ENCODE measurements at regions not wholly inside any gene's neighbourhood (a gene's known extent, or its start where the extent isn't known, plus 50 kb on each side); places are given as distances from the start of the nearest gene placed in this dataset.

DNA sequence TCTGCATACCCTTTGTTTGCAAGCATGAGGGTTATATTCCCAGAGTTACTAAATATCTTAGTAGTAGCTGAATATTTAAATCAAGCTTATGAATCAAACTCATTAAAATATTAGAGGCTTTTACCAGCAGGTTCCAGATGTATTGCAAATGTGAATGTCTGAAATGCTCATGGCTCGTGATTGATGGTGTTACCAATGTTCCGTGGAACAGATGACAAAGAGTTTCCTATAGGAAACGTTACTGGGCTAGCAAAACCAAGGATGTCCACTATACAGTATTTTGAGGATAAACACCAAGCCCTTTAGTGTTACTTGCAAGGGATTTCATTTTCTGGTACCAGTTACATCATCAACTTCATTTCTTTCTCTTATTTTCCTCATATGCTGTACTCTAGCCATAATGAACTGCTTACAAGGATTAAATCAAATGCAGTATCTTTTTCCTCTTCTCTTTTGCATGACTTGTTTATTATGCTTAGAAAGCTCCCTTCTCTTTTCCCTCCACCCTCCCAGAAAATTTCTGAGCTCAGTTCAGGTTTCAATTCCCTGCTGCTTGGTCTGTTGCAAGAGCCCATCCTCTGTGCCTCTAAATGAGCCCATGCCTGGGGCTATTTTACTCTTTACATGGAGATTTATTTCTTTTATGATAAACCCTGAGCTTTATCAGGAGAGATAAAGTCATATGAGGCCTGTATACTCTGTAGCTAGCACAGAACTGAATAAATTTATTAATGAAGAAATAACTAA lies 1537.1 kb upstream of the GOT2 start:
- TF ChIP-seq CTCF (IDR thresholded peaks at IDR 0.05; ENCODE audit: insufficient read depth, low read depth, low read length): no peak
- no peaks in the 10 kb centered on the region for H3K36me3 ChIP-seq (ENCODE audit: control insufficient read depth, insufficient read depth, low read length)
- CTCF ChIA-PET: no interaction called here
- POLR2A ChIA-PET: no interaction called here
- DNase-seq (ENCODE audit: low read depth): no peak
- no peaks in the 10 kb centered on the region for H3K27me3 ChIP-seq (ENCODE audit: control insufficient read depth, insufficient read depth, low read length)
- H3K4me3 ChIP-seq (ENCODE audit: low read depth, low read length): no peak overlapping the region

GRCh38 chr16:60261425-60261824 lies 1527.3 kb upstream of the GOT2 start:
- CTCF ChIA-PET: no interaction called here
- no peak for TF ChIP-seq CTCF (IDR thresholded peaks at IDR 0.05; ENCODE audit: insufficient read depth, low read depth, low read length)
- no peak overlapping the region for H3K4me3 ChIP-seq (ENCODE audit: low read depth, low read length)
- H3K36me3 ChIP-seq (ENCODE audit: control insufficient read depth, insufficient read depth, low read length): no peaks in the 10 kb centered on the region
- POLR2A ChIA-PET: no interaction called here
- no peak for DNase-seq (ENCODE audit: low read depth)
- H3K27me3 ChIP-seq (ENCODE audit: control insufficient read depth, insufficient read depth, low read length): no peaks in the 10 kb centered on the region

DNA sequence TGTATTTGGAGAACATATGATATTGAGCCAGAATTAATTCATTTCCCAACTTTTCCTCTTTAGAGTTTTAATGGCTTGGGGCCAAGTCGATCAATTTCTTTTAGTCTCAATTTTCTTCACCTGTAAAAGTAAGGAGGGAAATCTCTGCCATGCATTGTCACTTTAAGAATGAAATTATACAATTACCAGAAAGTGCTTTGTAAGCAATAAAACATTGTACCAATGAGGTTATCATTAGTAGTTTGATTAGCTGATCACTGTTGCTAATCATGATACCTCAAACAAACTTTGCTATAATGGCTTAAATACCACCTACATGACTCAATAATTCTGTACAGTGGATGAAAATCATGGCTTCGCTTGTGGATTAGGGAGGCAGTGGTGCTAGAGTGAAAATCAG lies 1525.8 kb upstream of the GOT2 start:
- TF ChIP-seq CTCF (IDR thresholded peaks at IDR 0.05; ENCODE audit: insufficient read depth, low read depth, low read length): no peak
- CTCF ChIA-PET: no interaction called here
- Histone ChIP-seq H3K4me3 (ENCODE audit: low read depth, low read length) (no peak overlapping the region), H3K27me3 (ENCODE audit: control insufficient read depth, insufficient read depth, low read length) (no peaks in the 10 kb centered on the region), H3K36me3 (ENCODE audit: control insufficient read depth, insufficient read depth, low read length) (no peaks in the 10 kb centered on the region)
- DNase-seq (ENCODE audit: low read depth): no peak
- POLR2A ChIA-PET: no interaction called here

DNA sequence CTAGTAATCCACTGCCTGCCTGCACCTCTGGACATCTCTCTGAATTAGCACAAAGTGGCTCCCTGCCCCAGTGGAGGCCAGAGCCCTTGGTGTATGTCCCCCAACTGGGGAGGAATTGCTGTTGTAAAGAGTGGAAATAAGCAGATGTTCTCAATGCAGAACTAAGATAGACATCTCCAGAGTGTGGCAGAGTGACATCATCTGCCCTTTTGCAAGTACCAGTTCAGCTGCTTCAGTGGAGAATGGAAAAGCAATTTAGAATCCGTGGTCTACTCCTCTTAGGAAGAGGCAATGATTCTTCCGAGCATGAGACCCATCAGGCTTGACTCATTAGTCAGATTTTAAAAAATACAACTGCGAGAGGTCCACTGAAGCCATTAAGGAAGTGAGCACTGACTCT lies 1512.0 kb upstream of the GOT2 start:
- Histone ChIP-seq H3K27me3 (ENCODE audit: control insufficient read depth, insufficient read depth, low read length) (no peaks in the 10 kb centered on the region), H3K36me3 (ENCODE audit: control insufficient read depth, insufficient read depth, low read length) (no peaks in the 10 kb centered on the region), H3K4me3 (ENCODE audit: low read depth, low read length) (no peak overlapping the region)
- ChIA-PET CTCF (no interaction called here), POLR2A (no interaction called here)
- TF ChIP-seq CTCF (IDR thresholded peaks at IDR 0.05; ENCODE audit: insufficient read depth, low read depth, low read length): no peak
- DNase-seq (ENCODE audit: low read depth): no peak

- DNase-seq (ENCODE audit: low read depth): no peak
- Histone ChIP-seq H3K4me3 (ENCODE audit: low read depth, low read length) (no peak overlapping the region), H3K27me3 (ENCODE audit: control insufficient read depth, insufficient read depth, low read length) (no peaks in the 10 kb centered on the region), H3K36me3 (ENCODE audit: control insufficient read depth, insufficient read depth, low read length) (no peaks in the 10 kb centered on the region)
- TF ChIP-seq CTCF (IDR thresholded peaks at IDR 0.05; ENCODE audit: insufficient read depth, low read depth, low read length): no peak
- CTCF ChIA-PET: no interaction called here
- POLR2A ChIA-PET: no interaction called here
Measured at GRCh38 chr16:60241671-60242070, 1507.6 kb upstream of the GOT2 start.

Data from BJ (cell line).